HG02571 (cell line): ENCODE measurements at regions not wholly inside any gene's neighbourhood (a gene's known extent, or its start where the extent isn't known, plus 50 kb on each side); places are given as distances from the start of the nearest gene placed in this dataset.
"Not testable (repeated sequence)": the region's sequence is repeated elsewhere in the genome, so short reads cannot be mapped to it uniquely, and the experiment has no call there.

ENCODE experiments used
- ATAC-seq: cut with Tn5 transposase; IDR thresholded peaks from one replicate; pipeline ENCODE4 v1.9.1; 2021; ENCODE audit warnings: mild to moderate bottlenecking, moderate library complexity; ENCODE audit not compliant: unreplicated experiment

DNA sequence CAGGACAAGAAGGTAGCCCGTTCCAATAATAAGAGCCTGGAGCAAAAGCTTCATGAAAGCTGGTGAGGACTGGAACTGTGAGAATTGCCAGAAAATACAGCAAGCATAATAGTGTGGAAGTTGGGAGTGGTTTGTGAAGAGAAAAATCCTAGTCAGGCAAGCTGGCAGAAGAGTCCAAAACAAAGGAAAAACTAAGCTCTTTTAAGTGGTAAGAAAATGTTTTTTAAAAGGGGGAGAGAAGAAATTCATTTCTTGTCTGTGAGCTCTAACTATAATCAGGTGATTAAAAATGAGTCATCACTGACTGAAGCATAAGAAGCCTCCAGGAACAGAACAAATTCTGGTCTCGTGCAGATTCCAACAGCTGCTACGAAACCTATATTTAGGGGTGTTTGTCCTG is 102.6 kb downstream of the CAAP1 start:
- ATAC-seq: no peak

DNA sequence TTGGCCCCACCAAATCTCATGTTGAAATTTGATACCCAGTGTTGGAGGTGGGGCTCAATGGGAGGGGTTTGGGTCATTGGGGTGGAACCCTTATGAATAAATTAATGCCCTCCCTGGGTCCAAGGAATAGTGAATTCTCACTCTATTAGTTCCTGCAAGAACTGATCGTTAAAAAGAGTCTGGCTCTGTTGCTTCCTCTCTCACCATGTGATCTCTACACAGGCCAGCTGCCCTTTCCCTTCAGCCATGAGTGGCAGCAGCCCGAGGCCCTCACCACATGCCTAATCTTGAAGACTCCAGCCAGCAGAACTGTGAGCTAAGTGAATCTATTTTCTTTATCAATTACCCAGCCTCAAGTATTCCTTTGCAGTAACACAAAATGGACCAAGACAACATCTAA is 106.0 kb downstream of the CAAP1 start:
- ATAC-seq: no peak

DNA sequence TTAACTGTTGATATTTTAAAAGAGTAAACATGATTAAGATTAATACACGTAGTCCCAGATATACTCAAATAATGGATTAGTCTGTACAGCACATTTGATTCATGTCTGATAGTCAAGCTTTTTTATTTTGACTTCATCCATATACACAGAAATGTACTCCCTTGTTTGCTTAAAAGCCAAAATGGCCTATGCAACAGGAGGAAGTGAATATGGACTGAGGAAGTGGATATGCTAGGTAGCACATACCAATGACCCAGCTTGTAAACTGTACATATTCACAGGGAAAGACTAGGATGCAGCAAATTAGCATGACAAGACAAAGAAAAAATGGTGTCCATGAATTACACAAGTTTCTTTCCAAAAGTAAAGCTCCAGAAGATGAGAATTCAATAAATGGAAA is 109.7 kb downstream of the CAAP1 start:
- ATAC-seq: no peak

DNA sequence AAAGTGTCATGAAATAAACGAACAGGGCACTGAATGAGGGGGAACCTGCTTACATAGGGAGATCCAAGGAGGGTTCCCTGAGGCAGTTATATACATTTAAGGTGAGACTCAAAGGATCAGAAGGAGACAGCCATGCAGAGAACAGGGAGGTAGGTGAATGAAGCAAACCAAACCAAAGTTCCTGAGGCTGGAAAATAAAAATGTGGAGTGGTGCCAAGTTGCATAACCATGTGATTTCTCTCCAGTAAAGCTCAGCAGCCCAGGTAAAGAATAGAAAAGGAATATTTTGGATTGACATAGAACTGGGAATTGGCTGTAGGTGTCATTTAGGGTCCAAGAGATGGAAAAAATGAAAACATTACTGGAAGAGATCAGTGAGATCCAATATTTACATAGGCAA is 110.7 kb downstream of the CAAP1 start:
- ATAC-seq: no peak

DNA sequence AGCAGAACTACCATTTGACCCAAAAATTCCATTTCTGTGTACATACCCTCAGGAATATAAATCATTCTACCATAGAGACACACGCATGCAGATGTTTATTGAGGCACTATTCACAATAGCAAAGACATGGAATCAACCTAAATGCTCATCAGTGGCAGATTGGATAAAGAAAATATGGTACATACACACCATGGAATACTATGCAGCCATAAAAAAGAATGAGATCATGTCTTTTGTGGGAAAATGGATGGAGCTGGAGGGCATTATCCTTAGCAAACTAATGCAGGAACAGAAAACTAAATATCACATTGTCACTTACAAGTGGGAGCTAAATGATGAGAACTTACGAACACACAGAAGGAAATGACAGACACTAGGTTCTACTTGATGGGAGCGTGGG is 112.3 kb downstream of the CAAP1 start:
- ATAC-seq: not testable (repeated sequence)

DNA sequence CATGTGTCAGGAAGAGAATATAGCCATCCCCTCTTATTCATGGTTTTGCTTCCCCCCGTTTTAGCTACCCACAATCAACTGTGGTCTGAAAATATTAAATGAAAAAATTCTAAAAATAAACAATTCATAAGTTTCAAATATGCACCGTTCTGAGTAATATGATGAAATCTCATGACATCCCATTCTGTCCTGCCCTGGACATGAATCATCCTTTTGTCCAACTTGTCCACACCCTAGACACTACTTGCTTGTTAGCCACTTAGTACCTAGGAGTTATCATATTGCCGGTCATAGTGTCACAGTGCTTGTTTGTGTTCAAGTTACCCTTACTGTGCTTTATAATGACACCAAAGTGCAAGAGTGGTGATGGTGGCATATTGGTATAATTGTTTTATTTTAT is 113.5 kb downstream of the CAAP1 start:
- ATAC-seq: no peak

DNA sequence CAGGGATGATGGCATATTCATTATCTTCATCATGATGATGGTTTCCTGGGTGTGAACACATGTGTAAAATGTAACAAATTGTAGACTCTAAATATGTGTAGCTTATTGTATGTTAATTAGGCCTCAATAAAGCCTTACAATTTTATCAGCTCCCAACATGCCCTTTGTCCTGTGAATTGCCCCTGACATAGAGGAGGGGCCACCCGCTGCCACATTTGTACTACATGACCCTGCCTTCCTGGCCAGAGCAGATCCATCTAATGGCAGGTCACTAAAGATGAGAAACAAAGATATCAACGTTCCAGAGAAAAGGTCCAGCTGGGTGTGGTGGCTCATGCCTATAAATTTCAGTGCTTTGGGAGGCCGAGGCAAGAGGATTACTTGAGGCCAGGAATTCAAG is 117.2 kb downstream of the CAAP1 start:
- no peak for ATAC-seq

DNA sequence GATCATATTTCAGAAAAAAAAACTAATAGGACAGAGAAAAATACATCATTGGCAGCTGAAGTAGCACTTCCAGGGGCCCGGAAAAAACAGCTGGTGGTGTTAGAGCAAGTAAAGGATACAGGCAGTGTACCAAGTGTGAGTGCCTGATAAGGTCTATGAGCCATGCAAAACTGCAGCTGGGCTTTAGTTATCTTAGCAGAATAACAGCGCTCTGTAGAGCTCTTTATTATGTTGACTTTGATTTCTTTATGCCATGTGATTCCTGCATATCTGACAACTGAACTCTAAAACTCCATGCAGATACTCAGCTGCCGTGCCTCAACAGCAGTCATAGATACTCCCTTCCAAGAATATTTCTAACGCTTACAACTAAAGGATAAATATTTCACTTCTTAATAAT is 119.5 kb downstream of the CAAP1 start:
- no peak for ATAC-seq

DNA sequence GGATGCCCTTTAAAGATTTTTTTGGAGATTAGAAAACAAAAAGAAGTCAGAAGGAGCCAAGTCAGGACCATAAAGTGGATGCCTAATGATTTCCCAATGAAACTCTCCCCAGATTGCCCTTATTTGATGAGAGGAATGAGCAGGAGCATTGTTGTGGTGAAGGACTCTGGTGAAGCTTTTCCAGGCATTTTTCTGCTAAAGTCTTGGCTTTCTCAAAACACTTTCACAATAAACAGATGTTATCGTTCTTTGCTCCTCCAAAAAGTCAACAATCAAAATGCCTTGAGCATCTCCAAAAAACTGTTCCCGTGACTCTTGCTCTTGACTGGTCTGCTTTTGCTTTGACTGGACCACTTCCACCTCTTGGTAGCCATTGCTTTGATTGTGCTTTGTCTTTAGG is 121.8 kb downstream of the CAAP1 start:
- no peak for ATAC-seq

DNA sequence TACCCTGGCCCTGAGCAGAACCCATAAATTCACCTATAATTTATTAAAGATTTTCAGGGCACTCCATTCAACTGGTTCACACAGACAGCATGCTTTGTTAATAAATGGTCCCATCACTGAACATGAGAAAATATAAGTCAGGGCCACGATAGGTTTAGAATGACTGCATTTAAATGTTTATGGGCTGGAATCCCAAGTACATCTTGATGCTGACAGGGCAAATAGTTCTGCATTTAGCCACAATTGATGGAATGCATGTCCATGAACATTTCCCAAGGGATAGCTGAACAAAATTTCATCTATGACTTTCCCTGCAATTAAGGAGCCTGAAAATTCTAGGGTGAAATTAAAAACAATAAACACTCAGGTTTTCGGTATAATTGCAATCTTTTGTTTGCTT is 124.5 kb downstream of the CAAP1 start:
- no peak for ATAC-seq

DNA sequence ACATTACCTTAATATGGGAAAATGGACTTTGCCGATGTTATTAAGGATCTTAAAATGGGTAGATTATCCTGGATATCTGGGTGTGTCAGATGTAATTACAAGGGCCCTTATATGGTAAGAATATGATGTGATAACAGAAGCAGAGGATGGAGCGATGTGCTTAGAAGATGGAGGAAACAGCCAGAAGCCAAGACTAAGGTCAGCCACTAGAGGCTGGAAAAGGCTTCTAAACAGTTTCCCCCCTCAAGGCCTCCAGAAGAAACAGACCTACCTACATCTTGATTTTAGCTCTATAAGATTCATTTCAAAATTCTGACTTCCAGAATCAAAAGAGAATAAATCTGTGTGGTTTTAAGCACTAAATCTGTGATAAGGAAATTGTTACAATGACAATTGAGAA is 131.9 kb downstream of the CAAP1 start:
- ATAC-seq: no peak

DNA sequence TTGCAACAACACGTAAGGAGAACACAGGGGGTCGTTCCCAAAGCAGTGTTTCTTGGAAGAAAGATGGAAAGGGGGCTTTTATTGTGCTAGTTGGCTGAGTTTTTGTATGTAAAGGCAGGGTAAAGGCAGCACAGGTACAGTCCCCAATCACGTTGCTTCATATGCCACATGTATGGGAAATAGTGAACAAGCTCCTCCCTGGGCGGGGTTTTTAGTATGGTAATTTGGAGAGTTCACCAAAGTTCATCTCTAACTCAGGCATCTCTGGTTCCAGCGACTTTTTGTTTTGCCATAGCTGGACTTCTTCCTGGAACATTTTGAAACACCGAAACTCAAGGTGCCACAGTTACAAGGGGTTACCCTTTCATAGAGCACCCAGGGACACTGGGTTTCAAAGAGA is 133.9 kb downstream of the CAAP1 start:
- ATAC-seq: no peak

DNA sequence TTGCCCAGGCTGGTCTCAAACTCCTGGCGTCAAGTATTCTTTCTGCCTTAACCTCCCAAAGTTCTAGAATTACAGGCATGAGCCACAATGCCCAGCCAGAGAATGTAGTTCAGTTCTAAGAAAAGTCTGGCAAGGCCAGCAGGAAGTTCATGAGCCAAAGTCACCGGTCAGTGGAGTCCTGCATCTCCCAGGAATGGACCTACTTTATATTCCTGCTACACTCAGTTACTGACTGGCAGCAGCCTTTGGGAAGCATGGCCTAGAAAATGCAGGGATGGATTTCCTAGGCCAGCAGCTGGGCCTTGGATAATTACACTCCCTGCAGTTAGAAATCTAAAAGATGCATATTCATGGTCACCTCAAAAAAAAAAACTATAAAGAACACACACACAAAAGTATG is 135.7 kb downstream of the CAAP1 start:
- ATAC-seq: no peak

DNA sequence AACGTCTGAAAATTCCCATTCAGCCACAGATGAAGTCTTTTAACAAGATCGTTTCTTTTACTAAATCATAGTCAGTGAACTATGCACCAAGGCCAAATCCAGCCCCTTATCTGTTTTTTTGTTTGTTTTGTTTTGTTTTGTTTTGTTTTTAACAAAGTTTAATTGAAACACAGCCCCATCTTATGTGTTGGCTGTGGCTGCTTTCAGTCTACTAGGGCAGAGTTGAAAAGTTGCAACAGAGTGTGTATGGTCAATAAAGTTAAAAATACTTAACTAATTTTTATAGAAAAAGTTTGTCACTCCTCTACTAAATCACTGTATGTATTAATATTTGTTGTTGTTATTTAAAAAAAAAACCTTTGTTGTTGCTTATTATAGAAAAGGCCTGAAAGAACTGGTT is 137.1 kb downstream of the CAAP1 start:
- ATAC-seq: no peak

DNA sequence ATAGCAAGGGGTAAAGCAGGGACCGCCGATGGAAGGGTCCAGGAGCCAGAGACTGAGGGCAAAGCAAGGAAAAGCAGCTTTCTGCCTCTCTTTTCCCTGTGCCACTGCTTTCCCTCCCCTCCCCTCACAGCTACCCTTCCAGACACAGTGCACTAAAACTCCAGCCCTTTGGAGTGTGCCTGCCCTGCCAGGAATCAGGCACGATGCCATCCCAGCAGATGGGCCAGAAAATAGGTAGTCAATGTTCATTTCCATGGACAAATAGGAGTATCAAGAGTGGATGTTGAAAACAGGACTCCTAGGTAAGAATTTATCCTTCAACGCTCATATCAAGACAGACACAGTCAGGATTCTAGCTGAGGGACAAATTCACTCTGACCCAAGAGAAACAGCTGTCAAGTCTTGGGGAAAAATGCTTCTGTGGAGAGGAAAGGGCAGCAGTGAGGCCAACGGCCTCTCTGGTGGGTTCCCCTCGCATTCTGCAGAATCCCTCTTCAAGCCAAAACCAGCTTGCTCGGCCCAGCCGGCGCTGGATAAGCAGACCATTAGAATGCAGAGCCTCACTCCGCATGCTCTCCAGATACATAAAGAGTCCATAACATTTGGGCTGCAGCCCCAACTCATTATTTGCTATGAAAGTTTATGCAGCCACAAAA is 138.0 kb downstream of the CAAP1 start:
- ATAC-seq: no peak

DNA sequence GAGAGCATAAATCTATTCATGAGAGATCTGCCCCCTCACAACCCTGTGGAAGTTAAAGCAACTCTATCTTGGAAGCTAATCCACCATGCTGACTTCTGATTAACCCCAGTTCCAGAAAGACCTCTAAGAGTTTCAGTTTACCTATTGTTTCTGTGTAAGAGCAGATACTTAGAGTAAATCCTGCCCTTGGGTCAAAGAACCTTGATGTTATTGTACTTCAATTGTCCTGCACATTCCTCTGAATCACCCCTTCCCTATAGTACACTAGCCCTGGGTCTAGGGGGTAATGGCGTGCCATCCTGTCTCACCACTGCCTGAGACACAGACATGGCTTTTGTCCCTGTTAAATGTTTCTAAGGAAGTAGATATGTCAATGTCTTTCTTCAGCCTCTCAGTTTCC is 138.6 kb downstream of the CAAP1 start:
- ATAC-seq: no peak

DNA sequence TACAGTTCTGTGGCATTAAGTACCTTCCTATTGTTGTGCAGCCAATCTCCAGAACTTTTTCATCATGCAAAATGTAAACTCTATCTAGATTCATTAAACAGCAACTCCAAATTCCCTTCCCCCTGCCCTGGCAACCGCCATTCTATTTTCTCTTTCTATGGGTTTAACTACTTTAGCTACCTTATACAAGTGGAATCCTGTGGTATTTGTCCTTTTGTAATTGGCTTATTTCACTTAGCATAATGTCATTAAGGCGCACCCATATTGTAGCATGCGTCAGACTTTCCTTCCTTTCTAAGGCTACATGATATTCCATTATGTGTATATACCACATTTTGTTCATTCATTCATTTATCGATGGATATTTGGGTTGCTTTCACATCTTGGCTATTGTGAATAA is 142.4 kb downstream of the CAAP1 start:
- ATAC-seq: no peak

DNA sequence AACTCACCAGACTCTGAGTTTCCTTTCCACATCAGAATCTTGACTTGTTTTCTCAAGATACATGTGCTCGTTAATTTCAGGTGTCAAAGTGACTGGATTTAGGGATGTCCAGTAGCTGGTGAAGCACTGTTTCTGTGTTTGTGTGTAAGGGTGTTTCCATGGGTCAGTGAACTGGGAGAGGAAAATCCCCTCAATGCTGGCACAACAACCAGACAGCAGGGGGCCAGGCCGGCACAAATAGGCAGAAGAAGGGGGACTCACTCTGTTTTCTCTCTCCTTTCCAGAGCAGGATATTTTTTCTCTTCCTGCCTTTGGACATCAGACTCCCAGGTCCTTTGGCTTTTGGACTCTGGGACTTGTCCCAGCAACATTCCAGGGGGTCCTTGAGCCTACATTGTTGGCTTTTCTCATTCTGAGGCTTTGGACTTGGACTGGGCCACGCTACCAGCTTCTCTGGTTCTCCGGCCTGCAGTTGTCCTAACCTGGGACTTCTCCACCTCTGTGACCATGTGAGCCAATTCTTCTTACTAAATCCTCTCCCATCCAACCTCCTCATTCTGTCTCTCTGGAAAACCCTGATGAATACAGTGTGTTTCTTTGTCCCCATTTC is 144.0 kb downstream of the CAAP1 start:
- no peak for ATAC-seq

DNA sequence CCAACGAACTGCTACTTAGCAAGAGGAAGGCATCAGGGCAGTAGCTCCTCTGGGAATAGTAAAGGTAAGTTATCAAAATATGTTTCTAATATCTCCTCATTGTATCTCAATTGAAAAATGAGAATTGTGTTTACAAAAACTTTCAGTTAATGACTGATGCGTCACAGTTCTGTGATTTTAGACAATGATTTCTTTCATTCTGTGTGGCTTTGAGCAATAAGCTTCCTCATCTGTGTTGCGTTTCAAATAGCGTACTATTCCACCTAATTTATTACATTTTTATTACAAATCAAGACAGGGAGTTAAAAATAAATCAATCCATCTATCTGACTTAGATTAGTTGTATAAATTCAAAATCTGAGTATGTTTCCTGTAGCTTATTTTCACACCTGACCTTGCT is 145.0 kb downstream of the CAAP1 start:
- no peak for ATAC-seq

DNA sequence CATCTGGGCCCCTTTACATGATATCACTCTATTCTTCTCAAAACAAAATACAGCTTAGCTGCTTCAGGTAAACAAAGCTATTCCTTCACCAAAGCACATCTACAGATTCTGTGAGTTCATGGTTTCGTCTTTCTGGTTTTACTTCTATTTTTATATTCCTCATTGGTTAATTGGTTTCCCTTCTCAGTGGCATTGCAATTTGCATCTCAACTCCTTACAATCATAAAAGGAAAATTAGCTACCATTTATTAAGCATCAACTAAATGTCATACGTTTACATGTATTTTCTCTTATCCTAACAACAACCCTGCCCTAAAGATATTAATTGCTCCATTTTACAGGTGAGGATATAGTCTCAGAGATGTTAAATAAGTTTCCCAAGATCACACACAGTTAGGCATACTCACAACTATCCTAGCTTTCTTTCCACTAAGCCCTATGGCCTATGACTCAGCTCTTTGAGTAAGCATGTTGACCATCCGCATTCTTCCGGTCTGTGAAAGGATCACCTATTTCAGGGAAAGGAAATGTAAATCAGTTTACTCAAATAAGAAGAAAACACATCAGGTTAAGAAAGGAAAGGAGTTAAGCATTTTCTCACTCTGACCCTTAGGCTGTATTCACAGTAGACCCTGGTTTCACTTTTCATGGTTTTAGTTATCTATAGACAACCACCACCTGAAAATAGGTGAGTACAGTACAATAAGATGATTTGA is 146.1 kb downstream of the CAAP1 start:
- peak; percentile 93 for ATAC-seq

DNA sequence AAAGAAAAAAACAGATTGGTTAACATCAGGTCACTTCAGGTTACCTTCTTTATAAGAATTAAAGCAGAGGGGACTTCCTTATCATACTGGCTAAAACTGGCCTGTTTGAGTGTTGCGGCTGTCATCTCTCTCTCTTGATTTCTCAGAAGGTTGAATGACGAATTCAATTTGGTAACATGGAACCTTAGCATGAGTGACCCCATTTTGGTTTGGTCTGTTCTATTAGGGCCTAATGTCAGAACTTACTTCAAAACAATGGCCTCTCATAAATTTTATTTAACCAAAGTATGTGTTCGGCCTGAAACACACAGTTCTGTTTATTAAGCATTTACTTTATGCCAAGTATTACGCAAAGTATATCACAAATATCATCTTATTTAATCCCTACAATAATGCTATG is 147.5 kb downstream of the CAAP1 start:
- ATAC-seq: no peak

DNA sequence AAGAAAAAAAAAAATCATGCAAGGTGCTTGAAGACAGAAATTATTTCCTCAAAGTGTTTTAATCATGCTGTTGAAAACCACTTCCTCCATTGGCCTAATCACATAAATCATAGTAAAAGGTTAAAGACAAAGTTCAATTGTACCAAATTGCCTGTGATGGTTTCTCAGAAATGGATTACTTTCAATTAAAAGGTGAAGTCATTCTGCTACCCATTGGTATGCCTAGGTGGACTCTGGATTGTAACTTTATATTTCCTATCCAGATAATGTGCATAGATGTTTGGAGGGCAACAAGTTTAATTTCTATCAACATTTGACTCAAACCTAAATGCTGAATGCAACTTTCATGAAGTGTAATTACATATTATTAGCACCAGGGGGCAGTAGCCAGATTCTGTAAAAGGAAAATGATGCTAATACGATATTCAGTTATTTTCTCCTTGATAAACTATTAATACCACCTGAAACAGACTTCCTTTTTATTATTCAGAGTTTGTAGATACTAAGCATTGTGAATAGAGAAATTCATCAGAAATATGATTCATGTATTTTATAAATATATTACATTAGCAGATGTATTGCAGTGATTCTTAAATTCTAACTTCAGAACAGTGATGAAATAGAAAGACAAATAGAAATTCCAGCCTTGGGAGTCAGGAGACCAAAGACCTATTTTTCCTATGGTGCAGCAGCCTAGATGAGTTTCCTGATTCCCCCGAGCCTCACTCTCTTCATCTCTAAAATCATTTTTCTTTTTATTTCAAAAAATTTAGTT is 148.2 kb downstream of the CAAP1 start:
- no peak for ATAC-seq
